GM12891 (cell line): ENCODE measurements at regions not wholly inside any gene's neighbourhood (a gene's known extent, or its start where the extent isn't known, plus 50 kb on each side); places are given as distances from the start of the nearest gene placed in this dataset.

ENCODE experiments used
- DNase-seq: peaks from one replicate; pipeline ENCODE4 v3.0.0; 2011; ENCODE audit warnings: low spot score; ENCODE audit not compliant: insufficient read length
- FAIRE-seq: peaks from 2 replicates; lab custom pipeline; 2011; peaks lifted over from hg19 to GRCh38; lab: Jason Lieb, UNC
- PAX5 ChIP-seq: IDR thresholded peaks from 2 replicates; pipeline ENCODE4 v1.6.1; 2011; ENCODE audit warnings: low read length, moderate library complexity, mild to moderate bottlenecking; ENCODE audit not compliant: insufficient read depth, severe bottlenecking
- POLR2A ChIP-seq: IDR thresholded peaks from 2 replicates; pipeline ENCODE4 v1.6.1; 2011; ENCODE audit warnings: low read depth, low read length, control low read depth
- POLR2AphosphoS5 ChIP-seq: IDR thresholded peaks from 2 replicates; pipeline ENCODE4 v1.6.1; 2011; ENCODE audit warnings: low read depth, low read length, control low read depth
- POU2F2 ChIP-seq: IDR thresholded peaks from 2 replicates; pipeline ENCODE4 v1.6.1; 2011; ENCODE audit warnings: low read depth, mild to moderate bottlenecking, control low read depth, low read length, moderate library complexity
- SPI1 ChIP-seq: IDR thresholded peaks from 2 replicates; pipeline ENCODE4 v1.6.1; 2011; ENCODE audit warnings: low read depth, low read length, control low read depth
- TAF1 ChIP-seq: IDR thresholded peaks from 2 replicates; pipeline ENCODE4 v1.6.1; 2011; ENCODE audit warnings: low read depth, low read length, control low read depth

DNA sequence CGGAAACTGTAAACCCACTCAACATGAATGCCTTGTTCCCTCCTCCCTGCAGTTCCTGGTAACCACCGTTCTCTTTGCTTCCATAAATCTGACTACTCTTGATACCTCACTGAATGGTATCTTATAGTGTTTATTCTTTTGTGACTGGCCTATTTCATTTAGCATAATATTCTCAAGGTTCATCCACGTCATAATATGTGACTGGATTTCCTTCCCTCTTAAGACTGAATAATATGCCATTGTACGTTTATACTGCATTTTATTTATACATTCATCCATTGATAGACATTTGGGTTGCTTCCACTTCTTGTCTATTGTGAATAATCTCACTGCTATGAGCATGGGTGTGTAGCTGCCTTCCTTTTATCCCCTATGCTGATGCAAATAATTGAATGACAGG lies 253.3 kb upstream of the SMARCA2 start:
- TF ChIP-seq SPI1, result no peak
- no peak for TF ChIP-seq POU2F2
- no peak for TF ChIP-seq TAF1
- no peak for TF ChIP-seq POLR2AphosphoS5
- peak; percentile 28 for FAIRE-seq
- DNase-seq, result no peak

DNA sequence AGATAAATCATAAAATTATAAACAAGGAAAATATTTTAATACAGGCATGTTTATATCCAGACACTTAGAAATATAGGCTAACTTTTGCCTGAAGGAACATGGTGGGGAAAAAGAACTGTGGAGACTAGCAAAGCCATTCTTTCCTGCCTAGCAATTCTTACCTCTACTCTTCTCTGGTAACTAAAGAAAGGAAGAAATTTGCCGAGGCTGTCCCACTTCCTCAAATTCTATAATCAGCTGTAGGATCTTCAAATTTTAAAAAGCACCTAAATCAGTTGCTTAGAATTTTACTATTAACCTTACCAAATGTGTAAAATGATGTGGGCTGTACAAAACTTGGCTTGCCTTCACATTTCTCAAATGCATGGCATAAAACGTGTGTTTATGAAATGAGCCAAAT lies 249.1 kb upstream of the SMARCA2 start:
- DNase-seq (no peak), FAIRE-seq (peak; percentile 66)
- TF ChIP-seq SPI1, result peak; percentile 88
- TF ChIP-seq POLR2AphosphoS5, result no peak

DNA sequence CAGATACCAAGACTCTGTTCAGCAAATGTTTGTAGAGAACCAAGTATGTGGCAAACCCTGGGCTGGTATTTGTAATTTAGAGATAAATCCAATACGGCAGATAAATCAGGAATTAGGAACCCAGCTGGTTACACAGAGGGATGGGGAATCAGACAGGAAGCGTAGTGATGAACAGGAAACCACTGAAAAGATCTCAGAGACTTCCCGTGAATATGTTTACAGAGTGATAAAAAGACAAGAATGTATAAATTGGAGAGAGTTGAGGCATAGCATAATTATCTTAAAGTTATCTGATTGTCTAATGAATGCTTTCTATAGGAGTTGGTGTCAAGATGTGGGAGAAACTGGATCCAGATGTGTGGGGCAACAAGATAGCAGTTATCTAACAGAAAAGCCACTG lies 246.6 kb upstream of the SMARCA2 start:
- FAIRE-seq, result no peak
- TF ChIP-seq POU2F2 (no peak), POLR2AphosphoS5 (no peak), TAF1 (no peak), SPI1 (no peak), POLR2A (no peak), PAX5 (no peak)

DNA sequence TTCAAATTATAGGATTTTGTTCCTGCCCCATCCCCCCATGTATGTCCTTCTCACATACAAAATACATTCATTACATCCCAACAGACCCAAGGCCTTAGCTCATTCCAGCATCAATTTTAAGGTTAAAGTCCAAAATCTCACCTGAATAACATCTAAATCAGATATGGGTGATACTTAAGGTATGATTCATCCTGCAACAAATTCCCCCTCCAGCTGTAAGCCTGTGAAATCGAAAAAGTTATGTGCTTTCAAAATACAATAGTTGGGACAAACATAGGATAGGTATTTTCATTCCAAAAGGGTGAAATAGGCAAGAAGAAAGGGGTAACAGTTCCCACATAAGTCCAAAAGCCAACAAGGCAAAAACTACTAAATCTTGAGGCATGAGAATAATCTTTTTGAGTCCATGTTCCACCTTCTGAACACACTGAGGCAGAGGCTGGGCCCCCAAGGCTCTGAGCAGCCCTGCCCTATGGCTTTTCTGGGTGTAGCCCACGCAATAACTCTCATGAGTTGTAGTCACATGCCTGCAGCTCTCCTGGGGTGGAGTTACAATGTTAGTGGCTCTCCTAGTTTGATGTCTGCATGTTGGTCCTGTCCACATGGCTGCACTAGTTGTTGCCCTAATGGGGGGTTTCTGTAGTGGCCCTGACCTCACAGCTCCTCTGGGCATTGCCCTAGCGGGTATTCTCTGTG lies 243.9 kb upstream of the SMARCA2 start:
- no peak for FAIRE-seq
- no peak for DNase-seq
- TF ChIP-seq POU2F2 (no peak), PAX5 (no peak), POLR2A (no peak), POLR2AphosphoS5 (no peak)

More for the DNA sequence above, 246.6 kb upstream of the SMARCA2 start:
- DNase-seq, result no peak

DNA sequence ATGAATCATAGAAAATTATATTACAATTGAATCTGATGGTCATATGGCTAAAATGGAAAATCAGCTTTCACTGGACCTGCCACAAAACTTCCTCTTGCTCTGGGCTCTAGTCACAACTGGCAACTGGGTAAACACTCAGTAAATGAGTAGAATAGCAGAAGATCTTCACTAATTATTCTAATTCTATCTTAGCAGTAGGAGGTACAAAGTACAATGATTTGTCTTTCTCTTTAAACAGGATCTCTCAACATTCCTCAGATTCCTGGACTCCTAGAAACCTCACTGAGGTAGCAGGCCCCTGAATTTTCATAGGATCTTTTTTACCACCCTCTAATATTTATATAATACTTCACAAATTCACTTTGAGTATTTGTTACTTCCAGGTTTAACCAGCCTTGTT lies 239.9 kb upstream of the SMARCA2 start:
- TF ChIP-seq TAF1 (no peak), SPI1 (no peak), POLR2AphosphoS5 (no peak), POU2F2 (no peak), POLR2A (no peak), PAX5 (no peak)
- DNase-seq (no peak), FAIRE-seq (no peak)

DNA sequence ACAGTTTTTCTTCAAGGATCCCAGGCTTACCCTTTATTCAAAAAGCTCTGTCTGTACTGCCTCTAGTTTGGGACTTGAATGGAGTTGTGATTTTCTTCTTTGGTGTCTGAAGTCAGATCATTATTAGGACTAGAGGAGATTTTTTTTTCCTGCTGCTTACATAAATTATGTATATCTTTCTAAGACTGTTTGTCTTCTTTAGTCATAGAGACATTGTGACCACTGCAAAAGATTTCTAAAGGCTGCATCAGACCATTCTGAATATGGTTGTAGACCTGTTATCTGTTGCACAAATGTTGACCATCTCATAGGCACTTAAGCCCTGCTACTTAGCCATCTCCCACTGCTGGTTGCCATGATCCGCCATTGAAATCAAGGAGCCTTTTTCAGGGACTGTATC lies 238.5 kb upstream of the SMARCA2 start:
- TF ChIP-seq POU2F2, result no peak
- TF ChIP-seq TAF1, result no peak
- no peak for TF ChIP-seq SPI1
- TF ChIP-seq POLR2AphosphoS5, result no peak
- no peak for TF ChIP-seq POLR2A
- TF ChIP-seq PAX5, result no peak
- no peak for FAIRE-seq
- DNase-seq, result no peak

DNA sequence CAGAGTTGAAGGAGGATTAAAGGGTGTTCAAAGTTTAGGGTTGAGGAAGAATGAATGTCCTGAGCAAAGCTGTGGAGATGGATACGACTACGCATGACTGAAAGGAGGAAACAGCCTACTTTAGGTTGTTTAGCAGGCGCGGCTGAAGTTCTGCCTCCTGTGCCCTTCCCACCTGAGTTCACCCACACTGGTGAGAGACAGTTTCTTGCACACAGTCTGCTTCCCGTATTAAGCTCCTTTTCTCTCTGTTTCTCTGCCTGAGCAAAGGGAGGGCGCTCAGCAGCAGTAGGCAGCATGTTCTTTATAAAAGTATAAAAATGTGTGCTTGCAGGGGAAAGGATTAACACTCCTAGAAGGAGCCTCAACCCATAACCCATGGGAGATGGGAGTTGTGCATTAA lies 224.0 kb upstream of the SMARCA2 start:
- FAIRE-seq, result no peak
- no peak for DNase-seq
- no peak for TF ChIP-seq PAX5
- TF ChIP-seq TAF1, result no peak
- TF ChIP-seq POU2F2, result no peak
- TF ChIP-seq POLR2A, result no peak
- TF ChIP-seq SPI1, result no peak
- no peak for TF ChIP-seq POLR2AphosphoS5

DNA sequence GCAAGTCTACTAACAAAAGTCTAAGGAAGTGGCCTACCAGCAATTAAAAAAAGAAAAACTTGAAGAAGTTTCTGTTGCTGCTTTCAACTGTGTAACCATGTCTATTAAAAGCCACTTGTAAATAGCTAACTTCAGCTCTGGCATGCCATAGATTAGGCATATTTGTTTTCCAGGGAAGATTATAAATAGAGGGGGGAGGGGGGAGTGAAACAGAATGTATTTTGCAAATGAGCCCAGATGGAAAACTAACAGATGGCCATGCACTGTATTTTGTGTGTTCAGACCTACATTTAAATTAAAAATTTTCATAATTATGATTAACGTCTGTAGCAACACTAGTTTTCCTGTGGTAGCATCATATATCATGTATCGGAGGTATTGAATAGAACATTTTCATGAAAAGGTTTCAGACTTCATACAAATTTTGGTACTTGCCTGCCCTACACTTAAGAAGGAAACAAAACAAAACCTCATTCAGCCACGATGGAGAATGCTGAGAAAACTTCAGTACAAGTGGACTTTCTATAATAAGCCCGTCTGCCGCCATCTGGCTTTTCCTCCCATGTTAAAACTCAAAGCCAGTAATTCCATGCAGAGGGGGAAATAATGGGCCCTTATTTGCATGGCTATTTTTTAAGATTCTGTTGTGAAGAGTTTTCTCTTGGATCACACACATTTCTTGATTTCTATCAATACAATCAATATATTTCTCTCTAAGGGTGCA lies 220.4 kb upstream of the SMARCA2 start:
- DNase-seq (no peak), FAIRE-seq (no peak)
- TF ChIP-seq TAF1, result no peak
- no peak for TF ChIP-seq POLR2A
- no peak for TF ChIP-seq POU2F2
- no peak for TF ChIP-seq PAX5
- TF ChIP-seq POLR2AphosphoS5, result no peak
- TF ChIP-seq SPI1, result no peak

DNA sequence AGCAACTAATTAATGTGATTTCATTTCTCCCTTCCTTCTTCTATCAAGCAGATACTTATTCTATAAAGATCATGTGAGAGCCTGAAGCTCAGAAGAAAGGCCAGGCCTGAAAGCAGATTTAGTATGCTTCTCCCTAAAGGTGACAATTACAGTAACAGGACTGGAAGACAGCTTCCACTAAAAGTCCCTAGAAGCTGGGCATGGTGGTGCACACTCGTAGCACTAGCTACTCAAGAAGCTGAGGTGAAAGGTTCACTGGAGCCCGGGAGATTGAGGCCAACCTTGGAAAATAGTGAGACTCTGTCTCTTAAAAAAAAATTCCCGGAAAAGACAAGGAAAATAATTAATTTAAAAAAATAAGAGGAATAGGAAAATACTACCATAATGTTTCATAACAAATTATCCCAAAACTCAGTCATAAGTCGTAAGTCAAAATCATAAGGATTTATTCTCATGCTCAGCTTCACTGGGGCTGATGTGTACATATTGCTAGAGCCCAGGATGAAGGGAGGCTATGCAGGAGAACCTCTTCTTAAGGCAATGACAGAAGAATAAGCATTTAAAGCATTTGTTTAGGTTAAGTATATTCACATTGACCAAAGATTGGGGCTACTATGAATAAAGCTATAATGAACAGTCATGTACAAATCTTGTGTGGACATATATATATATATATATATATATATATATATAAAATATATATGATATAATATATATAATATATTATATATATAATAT lies 210.8 kb upstream of the SMARCA2 start:
- TF ChIP-seq PAX5 (no peak), POLR2A (no peak)
- FAIRE-seq, result peak; percentile 35
- DNase-seq, result no peak
